IMR-90 (cell line): ENCODE measurements at regions not wholly inside any gene's neighbourhood (a gene's known extent, or its start where the extent isn't known, plus 50 kb on each side); places are given as distances from the start of the nearest gene placed in this dataset.

ENCODE experiments used
- ATAC-seq: fragments of 200-7000 bp; cut with Tn5 transposase; 2 replicates; pipeline ENCODE4 v1.9.1; 2020; ENCODE audit warnings: low read depth, mild to moderate bottlenecking, moderate library complexity
- BruUV-seq: library from RNA; stranded (reverse); fragments of 400-500 nt; replicated peaks from 2 replicates; lab custom pipeline; 2021; lab: Mats Ljungman, UMichigan
- CTCF ChIA-PET: fragments of 300-600 bp; formaldehyde crosslinking; extraction: SDS; loops from one replicate; lab custom pipeline; 2021; ENCODE audit warnings: antibody characterized with exemption; lab: Yijun Ruan, JAX
- POLR2A ChIA-PET: fragments of 300-600 bp; sonication (Branson Sonifier 250); formaldehyde crosslinking; loops from one replicate; lab custom pipeline; 2022; ENCODE audit warnings: antibody characterized with exemption; ENCODE audit not compliant: unreplicated experiment; lab: Charles Lee
- DNase-seq: peaks from one replicate; pipeline ENCODE4 v3.0.0; 2013
- H2AFZ ChIP-seq: replicated peaks from 2 replicates; pipeline ENCODE3; 2013; ENCODE audit warnings: low read length, mild to moderate bottlenecking; ENCODE audit not compliant: poor library complexity
- H2AK5ac ChIP-seq: 2 replicates; pipeline ENCODE4 v1.6.1; 2013; ENCODE audit warnings: low read depth, low read length, inconsistent platforms
- H2AK9ac ChIP-seq: replicated peaks from 2 replicates; pipeline ENCODE3; 2013; ENCODE audit warnings: mild to moderate bottlenecking, low read depth, low read length, moderate library complexity; ENCODE audit not compliant: poor library complexity
- H2BK120ac ChIP-seq: 2 replicates; pipeline ENCODE4 v1.6.1; 2013; ENCODE audit warnings: low read depth, low read length, inconsistent platforms
- H2BK15ac ChIP-seq: 3 replicates; pipeline ENCODE4 v1.6.1; 2013; ENCODE audit warnings: low read depth, low read length, inconsistent platforms
- H2BK20ac ChIP-seq: 2 replicates; pipeline ENCODE4 v1.6.1; 2013; ENCODE audit warnings: low read depth, mild to moderate bottlenecking, inconsistent platforms, low read length, moderate library complexity
- H2BK5ac ChIP-seq: 2 replicates; pipeline ENCODE4 v1.6.1; 2013; ENCODE audit warnings: mild to moderate bottlenecking, low read depth, low read length, inconsistent platforms; ENCODE audit not compliant: poor library complexity, severe bottlenecking
- H3K14ac ChIP-seq: replicated peaks from 2 replicates; pipeline ENCODE4 v1.6.1; 2013; ENCODE audit warnings: low read depth, low read length, inconsistent platforms
- H3K18ac ChIP-seq: 2 replicates; pipeline ENCODE4 v1.6.1; 2013; ENCODE audit warnings: low read depth, low read length, control low read depth
- H3K23ac ChIP-seq: 2 replicates; pipeline ENCODE4 v1.6.1; 2013; ENCODE audit warnings: low read depth, low read length, inconsistent platforms
- H3K27ac ChIP-seq: 2 replicates; pipeline ENCODE4 v1.5.1; 2013; ENCODE audit warnings: mild to moderate bottlenecking, control low read depth, low read length; ENCODE audit not compliant: insufficient read depth
- H3K27me3 ChIP-seq: 2 replicates; pipeline ENCODE4 v1.6.1; 2013; ENCODE audit warnings: low read length; ENCODE audit not compliant: control insufficient read depth, insufficient read depth
- H3K36me3 ChIP-seq: 2 replicates; pipeline ENCODE4 v1.6.1; 2013; ENCODE audit warnings: low read length, mixed read lengths; ENCODE audit not compliant: control insufficient read depth, insufficient read depth
- H3K4ac ChIP-seq: 2 replicates; pipeline ENCODE4 v1.6.1; 2013; ENCODE audit warnings: low read depth, low read length, inconsistent platforms
- H3K4me1 ChIP-seq: 2 replicates; pipeline ENCODE4 v1.6.1; 2013; ENCODE audit warnings: low read length, mixed read lengths; ENCODE audit not compliant: control insufficient read depth, insufficient read depth
- H3K4me2 ChIP-seq: 2 replicates; pipeline ENCODE4 v1.6.1; 2013; ENCODE audit warnings: low read depth, mild to moderate bottlenecking, control low read depth, low read length, moderate library complexity
- H3K4me3 ChIP-seq: 2 replicates; pipeline ENCODE4 v1.5.1; 2013; ENCODE audit warnings: low read depth, mild to moderate bottlenecking, control low read depth, low read length, moderate library complexity; ENCODE audit not compliant: insufficient read depth
- H3K56ac ChIP-seq: 2 replicates; pipeline ENCODE4 v1.6.1; 2013; ENCODE audit warnings: low read length, inconsistent platforms; ENCODE audit not compliant: insufficient read depth; ENCODE audit errors: extremely low read depth
- H3K79me1 ChIP-seq, 2 experiments: 2 replicates each; pipeline ENCODE4 v1.6.1; 2013; ENCODE audit warnings: low read length in 2 of 2, inconsistent platforms in 1 of 2, low read depth in 1 of 2
- H3K9ac ChIP-seq: 2 replicates; pipeline ENCODE4 v1.6.1; 2013; ENCODE audit warnings: low read depth, low read length, control low read depth
- H3K9me1 ChIP-seq: 2 replicates; pipeline ENCODE4 v1.6.1; 2013; ENCODE audit warnings: low read length, inconsistent platforms; ENCODE audit not compliant: insufficient read depth
- H3K9me3 ChIP-seq: 2 replicates; pipeline ENCODE4 v1.6.1; 2013; ENCODE audit warnings: low read length; ENCODE audit not compliant: control insufficient read depth, insufficient read depth
- H4K20me1 ChIP-seq: 2 replicates; pipeline ENCODE4 v1.6.1; 2013; ENCODE audit warnings: low read length, inconsistent platforms; ENCODE audit not compliant: insufficient read depth
- H4K5ac ChIP-seq: 2 replicates; pipeline ENCODE4 v1.6.1; 2013; ENCODE audit warnings: mild to moderate bottlenecking, low read depth, low read length, control low read depth
- H4K8ac ChIP-seq, 2 experiments: 2 replicates each; pipeline ENCODE4 v1.6.1; 2013; ENCODE audit warnings: low read depth in 2 of 2, low read length in 2 of 2, control low read depth in 1 of 2, inconsistent platforms in 1 of 2
- H4K91ac ChIP-seq: 2 replicates; pipeline ENCODE4 v1.6.1; 2013; ENCODE audit warnings: low read depth, low read length, inconsistent platforms; ENCODE audit not compliant: insufficient read depth
- BHLHE40 ChIP-seq: fragments of 150-350 bp; IDR thresholded peaks from 2 replicates; pipeline ENCODE4 v1.6.1; 2016; ENCODE audit warnings: mild to moderate bottlenecking, low read depth, low read length
- CEBPB ChIP-seq: IDR thresholded peaks from 2 replicates; pipeline ENCODE4 v1.6.1; 2012; ENCODE audit warnings: low read depth, low read length, improper control_type of control experiment
- CHD1 ChIP-seq: IDR thresholded peaks from 2 replicates; pipeline ENCODE4 v1.6.1; 2012; ENCODE audit warnings: low read depth, low read length, improper control_type of control experiment
- CTCF ChIP-seq: conservative IDR thresholded peaks from 2 replicates; pipeline ENCODE4 v1.5.1; 2012; ENCODE audit warnings: mild to moderate bottlenecking, low read depth, low read length, improper control_type of control experiment
- ELK1 ChIP-seq: fragments of 150-350 bp; IDR thresholded peaks from 2 replicates; pipeline ENCODE4 v1.6.1; 2016; ENCODE audit warnings: low read depth, mild to moderate bottlenecking, low read length, moderate library complexity, borderline replicate concordance
- FOS ChIP-seq: fragments of 150-350 bp; IDR thresholded peaks from 2 replicates; pipeline ENCODE4 v1.6.1; 2016; ENCODE audit warnings: low read depth, low read length
- MAFK ChIP-seq: IDR thresholded peaks from 2 replicates; pipeline ENCODE4 v1.6.1; 2012; ENCODE audit warnings: low read depth, low read length, improper control_type of control experiment
- MAZ ChIP-seq: IDR thresholded peaks from 2 replicates; pipeline ENCODE4 v1.6.1; 2012; ENCODE audit warnings: low read depth, mild to moderate bottlenecking, low read length, improper control_type of control experiment, moderate library complexity, borderline replicate concordance
- MXI1 ChIP-seq: IDR thresholded peaks from 2 replicates; pipeline ENCODE4 v1.6.1; 2012; ENCODE audit warnings: low read depth, mild to moderate bottlenecking, low read length, moderate library complexity, borderline replicate concordance
- NFE2L2 ChIP-seq: fragments of 150-350 bp; IDR thresholded peaks from 2 replicates; pipeline ENCODE4 v1.6.1; 2016; ENCODE audit warnings: low read depth, mild to moderate bottlenecking, low read length
- POLR2A ChIP-seq: IDR thresholded peaks from 2 replicates; pipeline ENCODE4 v1.6.1; 2012; ENCODE audit warnings: mild to moderate bottlenecking, low read depth, low read length
- RAD21 ChIP-seq: IDR thresholded peaks from 2 replicates; pipeline ENCODE4 v1.6.1; 2012; ENCODE audit warnings: low read length, improper control_type of control experiment
- RCOR1 ChIP-seq: IDR thresholded peaks from 2 replicates; pipeline ENCODE4 v1.6.1; 2012; ENCODE audit warnings: mild to moderate bottlenecking, low read length, improper control_type of control experiment; ENCODE audit not compliant: insufficient replicate concordance
- RFX5 ChIP-seq: IDR thresholded peaks from 2 replicates; pipeline ENCODE4 v1.8.0; 2012; ENCODE audit warnings: low read depth, mild to moderate bottlenecking, low read length, moderate library complexity
- SMC3 ChIP-seq: fragments of 150-350 bp; IDR thresholded peaks from 2 replicates; pipeline ENCODE4 v1.6.1; 2016; ENCODE audit warnings: low read depth, mild to moderate bottlenecking, antibody characterized with exemption, low read length, moderate library complexity
- USF2 ChIP-seq: fragments of 150-350 bp; IDR thresholded peaks from 2 replicates; pipeline ENCODE4 v1.6.1; 2017; ENCODE audit warnings: mild to moderate bottlenecking, antibody characterized with exemption, low read length, low read depth
- WGBS, 2 experiments: methylation state at CpG; one replicate each; pipeline versions ENCODE4 v1.1.5 to v1.1.7; 2013; ENCODE audit warnings: missing lambda C conversion rate in 2 of 2; ENCODE audit not compliant: insufficient read length in 1 of 2; ENCODE audit errors: extremely low coverage in 2 of 2; 5-methylcytosine and 5-hydroxymethylcytosine counted together
- dilution Hi-C: fragments of 300-500 bp; cut with HindIII; formaldehyde crosslinking; loops from one replicate; pipeline ENCODE4 v1.14.3; 2018; ENCODE audit warnings: low sequenced_read_pairs; ENCODE audit not compliant: unreplicated experiment
- in situ Hi-C: fragments of 300-500 bp; cut with MboI; formaldehyde crosslinking; loops from 3 replicates; pipeline ENCODE4 v1.14.3; 2019; ENCODE audit warnings: low sequenced_read_pairs, inconsistent platforms, mixed read lengths
- intact Hi-C: fragments of 100-400 bp; cut with micrococcal nuclease; formaldehyde crosslinking; loops from 2 replicates; pipeline ENCODE4 v1.10.0; 2022

GRCh38 chr10:132136097-132136521 lies 50.6 kb upstream of the DPYSL4 start:
- H3K56ac ChIP-seq = no peak overlapping the region
- CTCF ChIA-PET = no interaction called here
- no peak overlapping the region for H4K8ac ChIP-seq
- in situ Hi-C loops = loop anchor here (10.0 kb wide), 1 partner anchor 251 kb away; no protein-coding TSS in a partner anchor
- H4K20me1 ChIP-seq = no peaks in the 10 kb centered on the region
- H3K4me2 ChIP-seq = no peak overlapping the region
- no peak overlapping the region for H2BK15ac ChIP-seq
- no peak for ATAC-seq
- no peak overlapping the region for H3K14ac ChIP-seq
- no peak for TF ChIP-seq CTCF
- TF ChIP-seq POLR2A = no peak
- no peak for TF ChIP-seq MXI1
- no peak for TF ChIP-seq NFE2L2
- TF ChIP-seq RAD21 = no peak
- no peak for TF ChIP-seq MAFK
- TF ChIP-seq RFX5 = no peak
- no peak for TF ChIP-seq BHLHE40
- no peak for TF ChIP-seq USF2
- no peak for TF ChIP-seq FOS
- TF ChIP-seq RCOR1 = no peak
- no peak for TF ChIP-seq CEBPB
- TF ChIP-seq CHD1 = no peak
- no peak for TF ChIP-seq MAZ
- TF ChIP-seq ELK1 = no peak
- TF ChIP-seq SMC3 = no peak
- no peak overlapping the region for H3K4me3 ChIP-seq
- H3K36me3 ChIP-seq = no peaks in the 10 kb centered on the region
- no peaks in the 10 kb centered on the region for H3K79me1 ChIP-seq
- H3K9me3 ChIP-seq = no peaks in the 10 kb centered on the region
- WGBS, 2 experiments = 90% methylated on average over 2 of the region's 22 CpGs; no CpG with 5 or more reads in 1 of the 2 experiments
- no peak for DNase-seq
- H3K4ac ChIP-seq = no peak overlapping the region
- H3K27me3 ChIP-seq = peaks cover 5% of the 10 kb centered on the region
- POLR2A ChIA-PET = no interaction called here
- H3K23ac ChIP-seq = no peak overlapping the region
- no peak overlapping the region for H3K9ac ChIP-seq
- H3K9me1 ChIP-seq = no peaks in the 10 kb centered on the region
- H4K91ac ChIP-seq = no peak overlapping the region
- no TSS peak for BruUV-seq
- no peak overlapping the region for H4K5ac ChIP-seq
- H2AK9ac ChIP-seq = no peak overlapping the region
- H2BK5ac ChIP-seq = no peak overlapping the region
- H3K27ac ChIP-seq = no peak overlapping the region
- no peak overlapping the region for H2AK5ac ChIP-seq
- dilution Hi-C loops = no loop called here
- no peak overlapping the region for H2AFZ ChIP-seq
- H3K18ac ChIP-seq = no peak overlapping the region
- no peak overlapping the region for H2BK120ac ChIP-seq
- intact Hi-C loops = no loop called here
- H3K4me1 ChIP-seq = no peaks in the 10 kb centered on the region
- H2BK20ac ChIP-seq = no peak overlapping the region
